HL-60 (cell line): ENCODE measurements at regions not wholly inside any gene's neighbourhood (a gene's known extent, or its start where the extent isn't known, plus 50 kb on each side); places are given as distances from the start of the nearest gene placed in this dataset.

Experiments used
- DNase-seq, 2 experiments: peaks; one replicate each; pipeline ENCODE4 v3.0.0-alpha.2; 2010 to 2020; ENCODE audit warnings: low read depth in 1 of 2, low spot score in 1 of 2
- H3K27ac ChIP-seq: fragments of 250-450 bp; sonication (Bioruptor Pico); replicated peaks from 2 replicates; pipeline ENCODE4 v1.5.1; 2020; ENCODE audit warnings: mild to moderate bottlenecking, moderate library complexity
- H3K27me3 ChIP-seq: fragments of 250-450 bp; sonication (Bioruptor Pico); 2 replicates; pipeline ENCODE4 v1.5.1; 2021; ENCODE audit warnings: mild to moderate bottlenecking, moderate library complexity; ENCODE audit not compliant: insufficient read depth, poor library complexity, severe bottlenecking
- H3K4me3 ChIP-seq: replicated peaks from 2 replicates; pipeline ENCODE4 v1.5.1; 2011; ENCODE audit warnings: mild to moderate bottlenecking, control low read depth, low read length; ENCODE audit not compliant: insufficient read depth
- CTCF ChIP-seq: IDR thresholded peaks from one replicate; pipeline ENCODE4 v1.5.1; 2011; ENCODE audit warnings: low read length, control low read depth, inconsistent platforms; ENCODE audit not compliant: insufficient read depth
- GABPA ChIP-seq: IDR thresholded peaks from 2 replicates; pipeline ENCODE4 v1.6.1; 2012; ENCODE audit warnings: low read depth
- POLR2AphosphoS5 ChIP-seq: IDR thresholded peaks from 2 replicates; pipeline ENCODE4 v1.6.1; 2012; ENCODE audit warnings: low read depth
- REST ChIP-seq: IDR thresholded peaks from 2 replicates; pipeline ENCODE4 v1.6.1; 2012; ENCODE audit warnings: low read depth; ENCODE audit not compliant: insufficient replicate concordance
- SPI1 ChIP-seq: IDR thresholded peaks from 2 replicates; pipeline ENCODE4 v1.6.1; 2012; ENCODE audit warnings: low read depth, mild to moderate bottlenecking, borderline replicate concordance

- TF ChIP-seq POLR2AphosphoS5, result no peak
- no peak for TF ChIP-seq REST
- no peak for TF ChIP-seq CTCF
- no peak for TF ChIP-seq GABPA
- no peak for TF ChIP-seq SPI1
Observed at GRCh38 chr10:60623627-60624026, 154.7 kb upstream of the CDK1 start.

GRCh38 chr10:60621018-60621417 is 157.3 kb upstream of the CDK1 start:
- TF ChIP-seq CTCF, result no peak
- no peak for TF ChIP-seq GABPA
- TF ChIP-seq POLR2AphosphoS5, result no peak
- no peak for TF ChIP-seq SPI1
- no peak for TF ChIP-seq REST
- DNase-seq, result no peak
- Histone ChIP-seq H3K4me3 (no peak overlapping the region), H3K27ac (no peak overlapping the region), H3K27me3 (no peaks in the 10 kb centered on the region)

More at GRCh38 chr10:60623627-60624026, 154.7 kb upstream of the CDK1 start:
- H3K27ac ChIP-seq, result no peak overlapping the region
- no peak for DNase-seq
- H3K4me3 ChIP-seq, result no peak overlapping the region
- no peaks in the 10 kb centered on the region for H3K27me3 ChIP-seq

- Histone ChIP-seq H3K27ac (no peak overlapping the region), H3K27me3 (no peaks in the 10 kb centered on the region), H3K4me3 (no peak overlapping the region)
- DNase-seq, result no peak
- no peak for TF ChIP-seq REST
- TF ChIP-seq POLR2AphosphoS5, result no peak
- no peak for TF ChIP-seq SPI1
- TF ChIP-seq GABPA, result no peak
- TF ChIP-seq CTCF, result no peak
Observed at GRCh38 chr10:60618861-60619260, 159.4 kb upstream of the CDK1 start.
